ENCODE measurements at regions not wholly inside any gene's neighbourhood (a gene's known extent, or its start where the extent isn't known, plus 50 kb on each side); places are given as distances from the start of the nearest gene placed in this dataset.

- no peak for TF ChIP-seq CTCF (IDR thresholded peaks at IDR 0.05; ENCODE audit: poor library complexity)
- TF ChIP-seq EZH2 (IDR thresholded peaks at IDR 0.05; ENCODE audit: borderline replicate concordance), result no peak
- TF ChIP-seq EZH2phosphoT487 (IDR thresholded peaks at IDR 0.05; ENCODE audit: low read depth, severe bottlenecking, unreplicated experiment), result no peak
Measured at GRCh38 chr6:6781873-6782227, 193.3 kb downstream of the LY86 start.
